Memory B cell (primary cell): ENCODE measurements at regions not wholly inside any gene's neighbourhood (a gene's known extent, or its start where the extent isn't known, plus 50 kb on each side); places are given as distances from the start of the nearest gene placed in this dataset.

Experiments used
- ATAC-seq: fragments of 150-1000 bp; cut with Tn5 transposase; 2 replicates; pipeline ENCODE4 v1.10.0; 2021; ENCODE audit warnings: low read depth, mild to moderate bottlenecking, moderate library complexity
- DNase-seq, 2 donors: peaks; one replicate each; pipeline ENCODE4 v3.0.0; 2022; ENCODE audit warnings: low spot score in 2 of 2
- H3K27ac Mint-ChIP-seq: one replicate; pipeline ENCODE4 v1.8.0; 2022; ENCODE audit warnings: mild to moderate bottlenecking, moderate library complexity, mixed read lengths
- H3K27me3 Mint-ChIP-seq: one replicate; pipeline ENCODE4 v1.8.0; 2022; ENCODE audit warnings: mixed read lengths
- H3K36me3 Mint-ChIP-seq: one replicate; pipeline ENCODE4 v1.8.0; 2022; ENCODE audit warnings: mild to moderate bottlenecking, mixed read lengths
- H3K4me1 Mint-ChIP-seq: one replicate; pipeline ENCODE4 v1.8.0; 2022; ENCODE audit warnings: mixed read lengths
- H3K4me3 Mint-ChIP-seq: one replicate; pipeline ENCODE4 v1.8.0; 2022; ENCODE audit warnings: mild to moderate bottlenecking, moderate library complexity, mixed read lengths
- H3K9me3 Mint-ChIP-seq: one replicate; pipeline ENCODE4 v1.8.0; 2022; ENCODE audit warnings: mixed read lengths

DNA sequence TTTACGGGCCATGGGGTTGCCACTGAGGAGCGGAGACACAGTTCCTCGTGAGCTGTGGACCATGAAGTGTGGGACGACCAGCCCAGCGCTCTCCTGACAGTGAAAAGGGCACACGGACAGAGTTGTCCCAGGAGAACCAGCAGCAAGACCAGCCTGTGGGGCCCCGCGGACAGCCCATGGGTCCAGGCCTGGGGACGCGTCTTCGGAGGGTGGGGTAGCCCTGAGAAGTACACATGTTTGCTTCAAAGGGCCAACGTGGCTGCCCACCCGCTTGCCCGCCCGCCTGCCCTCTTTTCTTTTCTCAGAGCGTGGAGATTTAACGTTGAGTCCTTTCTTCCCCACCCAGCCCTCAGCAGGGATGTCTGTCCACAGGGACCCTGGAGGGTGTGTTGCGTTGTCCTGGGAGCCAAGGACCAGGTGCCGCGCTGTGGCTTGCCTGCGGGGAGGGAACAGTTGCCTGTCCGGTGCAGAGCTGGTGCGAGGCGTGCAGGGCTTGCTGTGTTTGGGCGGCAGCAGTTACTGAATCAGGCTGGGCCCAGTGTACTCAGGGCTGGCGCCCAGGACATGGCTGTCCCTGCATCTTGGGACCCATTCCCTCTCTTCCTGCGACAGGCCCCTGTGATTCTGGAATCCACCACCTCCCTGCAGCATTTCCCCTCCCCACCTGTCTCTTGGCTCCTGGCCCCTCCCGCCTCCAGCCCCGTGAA is 120.1 kb upstream of the HDAC4 start:
- Mint-ChIP-seq H3K4me1 (no peaks in the 10 kb centered on the region), H3K27me3 (peaks cover 5% of the 10 kb centered on the region), H3K36me3 (no peaks in the 10 kb centered on the region), H3K4me3 (no peak overlapping the region), H3K9me3 (no peaks in the 10 kb centered on the region), H3K27ac (no peak overlapping the region)
- ATAC-seq: no peak
- DNase-seq: no peak

DNA sequence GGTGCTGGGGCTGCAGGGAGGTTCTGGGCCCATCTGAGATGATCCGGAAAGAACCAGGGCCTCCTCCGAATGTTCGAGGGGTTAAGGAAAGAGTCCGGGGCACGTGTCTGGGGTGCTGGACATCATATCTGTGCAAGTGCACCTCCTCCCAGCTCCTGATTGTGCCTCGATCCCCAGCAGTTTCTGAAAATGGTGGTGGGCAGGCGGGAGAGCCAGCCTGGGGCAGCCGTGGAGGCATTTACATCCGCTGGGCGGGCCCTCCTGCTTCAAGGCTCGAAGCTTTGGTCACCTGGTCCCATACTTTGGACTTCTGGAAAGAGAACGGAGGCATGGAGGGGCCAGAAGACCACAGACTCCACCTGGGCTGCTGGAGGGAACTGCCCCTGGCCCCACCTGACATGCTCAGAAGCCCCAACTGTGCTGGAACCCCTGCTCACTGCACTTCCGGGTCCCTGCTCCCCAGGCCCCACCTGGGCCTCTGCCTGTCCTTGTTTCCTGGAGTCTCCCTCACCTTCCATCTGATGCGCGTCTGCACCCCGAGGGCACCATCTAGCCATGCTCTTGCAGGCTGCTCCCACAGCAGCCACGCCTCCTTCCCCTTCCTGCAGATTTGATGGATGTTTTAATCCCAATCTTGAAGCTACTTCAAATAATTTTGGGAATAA is 119.2 kb upstream of the HDAC4 start:
- H3K4me1 Mint-ChIP-seq: no peaks in the 10 kb centered on the region
- H3K36me3 Mint-ChIP-seq: no peaks in the 10 kb centered on the region
- no peaks in the 10 kb centered on the region for H3K9me3 Mint-ChIP-seq
- H3K27me3 Mint-ChIP-seq: peaks cover 7% of the 10 kb centered on the region
- H3K27ac Mint-ChIP-seq: no peak overlapping the region
- DNase-seq (no peak), ATAC-seq (no peak)
- no peak overlapping the region for H3K4me3 Mint-ChIP-seq

DNA sequence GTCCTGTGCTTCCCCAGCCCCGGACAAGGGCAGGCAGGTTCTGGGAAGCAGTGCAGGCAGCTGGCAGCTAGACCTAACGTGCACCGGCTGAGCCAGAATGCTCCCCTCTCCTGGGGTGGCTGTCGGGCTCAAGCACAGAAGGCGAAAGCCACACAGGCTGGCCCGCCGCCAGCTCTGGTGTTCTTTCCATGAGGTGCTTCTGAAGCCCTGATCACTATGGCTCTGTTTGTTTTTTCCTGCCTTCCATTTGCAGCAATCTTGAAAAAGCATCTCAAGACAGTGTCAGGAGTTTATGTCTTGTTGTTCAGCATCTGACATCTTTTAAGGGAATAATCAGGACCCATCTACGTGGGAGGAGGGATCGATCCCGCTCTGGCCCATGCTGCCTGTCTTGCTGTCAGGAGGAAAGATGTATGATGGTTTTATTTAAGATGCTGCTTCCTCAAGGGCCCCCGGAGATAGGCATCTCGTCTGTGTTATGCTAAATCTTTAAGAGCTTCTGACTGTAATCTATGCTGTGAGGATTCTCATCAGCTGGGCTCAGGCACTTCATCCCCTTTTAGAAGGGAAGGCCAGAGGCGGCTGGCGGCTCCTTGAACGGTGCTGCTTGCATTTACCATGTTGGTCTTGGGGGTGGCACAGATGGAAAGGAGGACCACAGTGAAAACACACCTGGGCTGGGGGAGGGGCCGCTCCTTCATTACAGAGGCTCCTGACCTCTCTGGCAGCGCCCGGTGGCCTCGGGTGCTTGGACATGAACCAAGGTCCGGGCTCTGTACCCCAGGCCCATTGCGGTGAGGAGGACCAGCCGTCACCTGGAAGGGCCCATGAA is 118.5 kb upstream of the HDAC4 start:
- no peak overlapping the region for H3K27ac Mint-ChIP-seq

DNA sequence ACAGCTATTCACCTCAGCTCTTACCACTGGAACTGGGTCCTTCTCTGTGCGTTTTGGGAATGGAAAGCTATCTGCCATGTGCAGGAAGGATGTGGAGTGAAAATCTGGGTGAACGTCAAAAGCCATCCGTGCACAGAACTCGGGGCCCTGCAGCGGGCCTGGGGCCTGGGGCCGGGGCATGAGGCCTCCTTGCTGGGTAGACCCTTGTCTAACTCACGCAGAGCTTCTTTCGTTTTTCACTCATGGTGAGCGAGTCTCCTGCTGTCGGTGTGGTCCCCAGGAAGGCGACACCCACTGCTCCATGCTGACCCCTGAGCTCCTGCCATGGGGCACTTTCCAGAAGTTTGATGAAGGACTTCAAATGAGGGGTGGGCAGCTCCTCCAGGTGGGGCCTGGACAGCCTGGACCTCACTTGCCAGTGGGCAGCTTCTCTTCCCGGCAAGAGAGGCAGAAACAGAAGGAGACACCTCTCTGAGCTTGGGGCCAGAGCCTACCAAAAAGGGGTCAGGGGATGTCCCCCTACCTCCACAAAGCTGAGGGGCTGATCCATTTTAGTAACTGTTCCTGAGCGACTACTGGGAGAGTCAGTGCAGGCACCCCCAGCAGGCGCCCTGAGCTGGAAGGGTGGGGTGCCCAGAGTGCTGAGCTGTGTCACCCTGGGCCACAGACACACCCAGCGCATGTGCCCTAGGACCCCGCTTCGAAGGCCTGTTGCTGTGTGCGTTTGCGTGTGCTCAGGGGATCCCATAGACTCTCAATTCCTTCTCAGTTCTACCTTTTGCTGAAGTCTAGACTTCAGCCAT is 117.7 kb upstream of the HDAC4 start:
- H3K36me3 Mint-ChIP-seq: no peaks in the 10 kb centered on the region
- H3K4me1 Mint-ChIP-seq: no peaks in the 10 kb centered on the region
- peaks cover 7% of the 10 kb centered on the region for H3K27me3 Mint-ChIP-seq
- ATAC-seq (no peak), DNase-seq (no peak)
- H3K4me3 Mint-ChIP-seq: no peak overlapping the region
- no peaks in the 10 kb centered on the region for H3K9me3 Mint-ChIP-seq
- H3K27ac Mint-ChIP-seq: no peak overlapping the region

More for the DNA sequence above, 118.5 kb upstream of the HDAC4 start:
- Mint-ChIP-seq H3K36me3 (no peaks in the 10 kb centered on the region), H3K4me1 (no peaks in the 10 kb centered on the region), H3K27me3 (peaks cover 7% of the 10 kb centered on the region), H3K4me3 (no peak overlapping the region), H3K9me3 (no peaks in the 10 kb centered on the region)
- DNase-seq (no peak), ATAC-seq (no peak)

DNA sequence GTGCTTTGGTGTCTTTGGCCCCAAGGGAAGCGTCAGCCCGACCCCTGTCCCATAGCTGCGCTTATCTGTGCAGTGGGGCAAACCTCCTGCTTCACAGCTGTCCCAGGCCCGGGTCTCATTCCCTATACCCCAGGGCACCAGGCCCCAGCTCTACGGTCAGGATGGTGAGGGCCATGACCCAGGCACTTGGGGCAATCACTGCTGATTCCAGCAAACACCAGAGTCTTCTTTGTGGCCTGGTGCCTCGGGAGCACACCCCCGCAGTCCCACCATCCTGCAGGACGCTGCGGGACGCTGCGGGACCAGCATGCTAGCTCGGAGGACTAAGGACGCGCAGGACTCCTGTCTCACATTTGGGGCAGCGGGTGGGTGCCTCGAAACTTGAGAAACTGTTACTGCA is 116.9 kb upstream of the HDAC4 start:
- H3K9me3 Mint-ChIP-seq: peaks cover 2% of the 10 kb centered on the region
- DNase-seq (no peak), ATAC-seq (no peak)
- no peak overlapping the region for H3K27ac Mint-ChIP-seq
- H3K4me1 Mint-ChIP-seq: no peaks in the 10 kb centered on the region
- peaks cover 9% of the 10 kb centered on the region for H3K27me3 Mint-ChIP-seq
- H3K4me3 Mint-ChIP-seq: no peak overlapping the region
- no peaks in the 10 kb centered on the region for H3K36me3 Mint-ChIP-seq

DNA sequence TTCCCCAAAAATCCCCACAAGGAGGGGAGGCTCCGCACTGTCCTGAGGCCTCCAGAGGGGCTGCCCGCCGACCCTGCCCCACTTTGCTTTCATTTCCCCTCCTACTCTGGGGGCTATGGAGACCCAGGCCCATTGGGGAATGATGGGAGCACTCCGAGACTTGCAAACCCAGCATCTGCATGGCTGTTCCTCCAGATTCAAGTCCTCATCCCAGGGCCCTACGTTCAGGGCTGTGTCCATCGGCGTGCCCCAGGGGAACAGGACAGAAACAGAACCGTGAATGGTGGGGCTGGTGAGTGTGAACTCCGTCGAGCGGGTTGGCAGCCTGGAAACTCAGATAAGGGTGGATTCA is 116.1 kb upstream of the HDAC4 start:
- DNase-seq: no peak
- H3K36me3 Mint-ChIP-seq: no peaks in the 10 kb centered on the region
- peaks cover 2% of the 10 kb centered on the region for H3K9me3 Mint-ChIP-seq
- no peaks in the 10 kb centered on the region for H3K4me1 Mint-ChIP-seq
- no peak overlapping the region for H3K27ac Mint-ChIP-seq
- no peak for ATAC-seq
- H3K4me3 Mint-ChIP-seq: no peak overlapping the region
- H3K27me3 Mint-ChIP-seq: peaks cover 7% of the 10 kb centered on the region

DNA sequence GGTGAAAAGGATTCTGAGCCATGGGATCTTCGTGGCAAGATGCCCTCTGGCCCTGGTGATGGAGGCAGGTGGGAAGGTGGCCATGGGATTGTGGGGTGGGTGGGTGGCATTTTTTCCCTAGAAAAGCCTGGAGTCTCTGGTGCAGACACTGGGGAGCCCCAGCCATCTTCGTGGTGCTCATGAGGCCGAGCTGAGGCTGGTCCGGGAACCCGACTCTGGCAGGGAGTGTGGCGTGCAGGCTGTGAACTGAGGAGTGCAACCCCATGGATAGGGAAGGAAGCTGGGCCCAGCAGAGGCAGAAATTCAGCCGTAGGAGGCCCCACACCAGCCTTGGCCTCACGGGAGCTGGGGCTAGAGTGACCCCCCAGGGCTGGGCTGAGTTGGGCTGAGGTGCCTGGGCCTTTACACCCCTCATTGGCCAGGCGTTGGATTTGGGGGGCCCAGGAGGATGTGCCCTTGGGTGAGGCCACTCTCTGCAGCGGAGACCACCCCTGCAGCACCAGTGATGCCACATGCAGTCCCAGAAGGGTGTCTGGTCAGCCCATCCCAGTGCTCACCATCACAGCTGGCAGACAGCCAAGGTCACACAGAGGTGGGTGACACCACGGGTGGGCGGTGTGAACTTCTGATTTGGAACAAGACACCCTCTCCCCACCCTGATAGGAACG is 115.6 kb upstream of the HDAC4 start:
- H3K4me1 Mint-ChIP-seq: no peaks in the 10 kb centered on the region
- H3K9me3 Mint-ChIP-seq: peaks cover 2% of the 10 kb centered on the region
- no peak for ATAC-seq
- no peaks in the 10 kb centered on the region for H3K36me3 Mint-ChIP-seq
- DNase-seq: no peak
- H3K27ac Mint-ChIP-seq: no peak overlapping the region
- H3K4me3 Mint-ChIP-seq: no peak overlapping the region
- H3K27me3 Mint-ChIP-seq: peaks cover 7% of the 10 kb centered on the region

DNA sequence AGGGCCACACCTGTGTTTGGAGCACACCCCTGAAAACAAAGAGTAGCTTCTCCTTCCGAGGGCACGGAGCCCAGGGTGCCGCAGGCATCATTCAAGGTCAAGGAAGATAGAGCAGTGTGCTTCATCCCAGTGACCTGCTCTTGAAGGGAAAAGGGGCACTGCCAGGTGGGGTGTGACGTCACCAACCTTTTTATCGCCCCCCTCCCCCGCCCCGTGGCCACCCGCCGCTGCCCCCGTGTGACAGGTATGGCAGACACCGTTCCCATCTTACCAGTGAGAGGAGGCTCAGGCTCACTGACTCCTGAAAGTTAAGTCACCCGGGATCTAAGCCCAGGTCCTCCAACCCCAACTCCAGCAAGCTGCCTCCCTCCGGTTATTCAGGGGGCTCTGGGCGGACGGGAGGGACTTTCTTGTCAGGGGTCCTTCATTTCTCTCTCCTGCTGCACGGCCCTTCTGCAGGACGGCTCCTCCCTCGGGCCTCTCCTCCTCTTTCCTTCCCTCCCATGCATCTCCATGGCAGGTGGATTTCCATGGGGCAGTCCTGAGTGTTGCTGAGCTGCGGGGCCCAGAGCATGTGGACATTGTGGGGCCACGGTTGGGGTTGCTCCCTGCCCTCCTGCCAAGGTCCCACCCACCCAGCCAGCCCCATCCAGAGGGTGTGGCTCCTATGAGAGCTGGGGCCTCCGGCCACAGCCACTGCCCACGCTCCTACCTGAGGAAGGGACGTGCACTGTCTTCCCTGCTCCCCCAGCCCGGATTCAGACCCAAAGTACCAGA is 114.1 kb upstream of the HDAC4 start:
- Mint-ChIP-seq H3K36me3 (no peaks in the 10 kb centered on the region), H3K4me3 (no peak overlapping the region), H3K4me1 (no peaks in the 10 kb centered on the region), H3K27me3 (peaks cover 5% of the 10 kb centered on the region), H3K9me3 (peaks cover 4% of the 10 kb centered on the region), H3K27ac (no peak overlapping the region)
- DNase-seq (no peak), ATAC-seq (no peak)

DNA sequence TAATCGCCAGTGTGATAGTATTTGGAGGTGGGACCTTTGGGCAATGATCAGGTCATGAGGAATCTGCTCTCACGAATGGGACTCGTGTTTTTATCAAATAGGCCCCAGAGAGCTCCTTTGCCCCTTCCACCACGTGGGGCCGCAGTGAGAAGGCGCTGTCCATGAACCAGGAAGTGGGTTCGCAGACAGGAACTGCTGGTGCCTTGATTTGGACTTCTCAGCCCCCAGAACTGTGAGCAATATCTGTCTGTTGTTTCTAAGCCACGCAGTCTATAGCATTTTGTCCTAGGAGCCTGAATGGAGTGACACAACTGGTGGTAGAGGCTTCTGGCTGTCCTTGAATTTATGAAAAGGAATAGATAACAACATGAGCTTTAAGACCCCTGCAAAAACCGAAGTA is 111.2 kb upstream of the HDAC4 start:
- DNase-seq (no peak), ATAC-seq (no peak)
- no peak overlapping the region for H3K27ac Mint-ChIP-seq
- no peak overlapping the region for H3K4me3 Mint-ChIP-seq
- peaks cover 5% of the 10 kb centered on the region for H3K27me3 Mint-ChIP-seq
- H3K9me3 Mint-ChIP-seq: peaks cover 4% of the 10 kb centered on the region
- no peaks in the 10 kb centered on the region for H3K36me3 Mint-ChIP-seq
- H3K4me1 Mint-ChIP-seq: no peaks in the 10 kb centered on the region

DNA sequence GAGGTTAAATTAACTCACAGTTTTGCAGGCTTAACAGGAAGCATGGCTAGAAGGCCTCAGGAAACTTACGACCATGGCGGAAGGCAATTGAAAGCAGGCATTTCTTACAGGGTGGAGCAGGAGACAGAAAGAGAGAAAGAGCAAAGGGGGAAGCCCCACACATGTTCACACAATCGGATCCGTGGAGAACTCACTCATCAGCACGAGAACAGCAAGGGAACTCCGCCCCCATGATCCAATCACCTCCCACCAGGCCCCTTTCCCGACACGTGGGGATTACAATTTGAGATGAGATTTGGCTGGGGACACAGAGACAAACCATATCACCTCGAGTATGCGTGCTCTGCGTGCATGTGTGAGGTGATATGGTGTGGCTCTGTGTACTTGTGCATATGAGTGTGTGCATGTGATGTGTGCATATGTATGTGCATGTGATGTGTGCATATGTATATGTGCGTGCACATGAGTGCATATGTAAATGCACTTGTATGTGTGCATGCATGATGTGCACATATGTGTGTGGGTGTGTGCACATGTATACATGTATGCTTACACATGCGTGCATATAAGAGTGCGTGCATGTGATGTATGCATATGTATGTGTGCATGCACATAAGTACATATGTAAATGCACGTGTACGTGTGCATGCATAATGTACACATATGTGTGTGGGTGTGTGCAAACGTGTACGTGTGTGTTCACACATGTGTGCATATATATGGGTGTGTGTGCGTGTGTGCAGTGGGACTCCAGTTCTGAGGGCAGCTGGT is 108.7 kb upstream of the HDAC4 start:
- Mint-ChIP-seq H3K4me3 (no peak overlapping the region), H3K4me1 (no peaks in the 10 kb centered on the region), H3K27ac (no peak overlapping the region), H3K27me3 (peaks cover 6% of the 10 kb centered on the region), H3K36me3 (no peaks in the 10 kb centered on the region), H3K9me3 (peaks cover 4% of the 10 kb centered on the region)
- no peak for ATAC-seq
- DNase-seq: no peak

DNA sequence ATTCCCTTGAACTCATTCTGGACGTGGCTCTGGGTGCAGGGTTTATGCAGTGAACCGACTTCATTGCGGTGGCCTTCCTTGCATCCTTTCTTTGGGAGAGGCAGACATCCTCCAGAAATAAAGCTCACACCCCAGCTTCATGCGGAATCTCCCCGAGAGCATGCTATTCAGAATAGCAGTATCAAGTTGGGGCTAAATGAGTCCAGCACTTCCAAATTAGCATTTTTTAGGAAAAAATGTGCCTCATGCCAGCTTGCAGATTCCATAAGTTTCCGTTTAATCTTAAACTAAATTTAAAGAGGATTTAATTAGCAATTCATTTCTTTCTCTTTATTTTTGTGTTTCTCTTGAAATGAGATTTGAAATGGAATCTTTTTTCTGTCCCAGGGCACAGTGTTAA is 107.4 kb upstream of the HDAC4 start:
- H3K36me3 Mint-ChIP-seq: no peaks in the 10 kb centered on the region
- ATAC-seq (no peak), DNase-seq (no peak)
- H3K9me3 Mint-ChIP-seq: peaks cover 3% of the 10 kb centered on the region
- H3K4me1 Mint-ChIP-seq: no peaks in the 10 kb centered on the region
- peaks cover 5% of the 10 kb centered on the region for H3K27me3 Mint-ChIP-seq
- no peak overlapping the region for H3K27ac Mint-ChIP-seq
- no peak overlapping the region for H3K4me3 Mint-ChIP-seq

DNA sequence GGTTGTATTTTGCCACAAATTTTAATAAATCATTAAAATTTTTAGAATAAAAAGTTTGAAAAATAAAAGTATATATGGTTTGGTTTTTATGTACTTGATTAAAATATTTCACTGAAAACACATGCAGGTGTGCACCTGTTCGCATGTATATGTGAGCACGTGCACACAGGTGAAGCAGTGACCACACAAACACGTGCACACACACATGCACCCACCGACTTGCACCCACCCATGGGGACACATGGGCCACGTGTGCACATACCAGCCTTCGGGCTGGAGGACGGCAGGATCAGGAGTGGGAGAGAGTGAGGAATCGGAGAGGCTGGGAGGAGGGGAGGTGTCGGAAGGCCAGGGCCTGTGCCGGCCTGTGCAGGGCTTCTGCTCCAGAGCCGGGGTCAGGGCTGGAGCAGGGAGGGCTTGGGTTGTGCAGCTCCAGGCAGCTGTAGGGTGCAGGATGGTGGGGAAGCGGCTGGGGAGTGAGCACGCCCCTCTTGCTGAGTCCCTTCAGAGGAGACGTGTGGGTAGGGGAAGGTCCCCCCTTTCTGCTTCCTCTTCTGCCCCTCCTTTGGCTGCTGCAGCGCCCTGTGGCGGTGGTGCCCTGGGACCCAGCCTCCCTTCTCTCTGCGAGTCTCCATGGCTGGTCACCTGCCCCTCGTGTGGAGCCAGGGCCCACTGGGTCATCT is 106.9 kb upstream of the HDAC4 start:
- Mint-ChIP-seq H3K36me3 (no peaks in the 10 kb centered on the region), H3K4me3 (no peak overlapping the region), H3K4me1 (no peaks in the 10 kb centered on the region), H3K27me3 (peaks cover 4% of the 10 kb centered on the region), H3K27ac (no peak overlapping the region), H3K9me3 (peaks cover 2% of the 10 kb centered on the region)
- ATAC-seq: no peak
- no peak for DNase-seq
